ENCODE measurements at regions not wholly inside any gene's neighbourhood (a gene's known extent, or its start where the extent isn't known, plus 50 kb on each side); places are given as distances from the start of the nearest gene placed in this dataset.

GRCh38 chr11:119800171-119800570, 71.2 kb upstream of the NECTIN1 start:
- ChIA-PET POLR2A (no interaction called here), CTCF (interaction anchor here (0.8 kb wide), 1 partner anchor 9 kb away, joined by 4 read pairs; no protein-coding TSS in a partner anchor), SMC1A (ENCODE audit: uncharacterized antibody, unreplicated experiment) (interaction anchor here (1.1 to 1.4 kb wide), 2 partner anchors 71 to 462 kb away, joined by 3 read pairs; partner anchors contain the start of gene NECTIN1), RAD21 (ENCODE audit: unreplicated experiment) (interaction anchor here (0.6 kb wide), 1 partner anchor 319 kb away, joined by 3 read pairs; no protein-coding TSS in a partner anchor)
- in situ Hi-C loops (cut with MboI) (no loop called here), intact Hi-C loops (cut with micrococcal nuclease; ENCODE audit: unreplicated experiment) (no loop called here)
- no peak overlapping the region for H3K4me3 ChIP-seq
- no peak for TF ChIP-seq LARP7 (IDR thresholded peaks at IDR 0.05)
- TF ChIP-seq BCL11A (IDR thresholded peaks at IDR 0.05; ENCODE audit: low read depth, low read length), result no peak
- no peak for TF ChIP-seq RAD51 (IDR thresholded peaks at IDR 0.05)
- TF ChIP-seq EP300 (IDR thresholded peaks at IDR 0.05; ENCODE audit: borderline replicate concordance in 1 of 2, control insufficient read depth in 1 of 2, low read depth in 2 of 2, low read length in 2 of 2), result no peak
- TF ChIP-seq RUNX3 (IDR thresholded peaks at IDR 0.05; ENCODE audit: low read length), result no peak
- TF ChIP-seq CBX3 (IDR thresholded peaks at IDR 0.05; ENCODE audit: borderline replicate concordance, low read depth), result no peak
- TF ChIP-seq ESRRA (IDR thresholded peaks at IDR 0.05; ENCODE audit: low read length), result no peak
- no peak for TF ChIP-seq BRCA1 (IDR thresholded peaks at IDR 0.05; ENCODE audit: low read depth, low read length)
- TF ChIP-seq, protein P1, sequence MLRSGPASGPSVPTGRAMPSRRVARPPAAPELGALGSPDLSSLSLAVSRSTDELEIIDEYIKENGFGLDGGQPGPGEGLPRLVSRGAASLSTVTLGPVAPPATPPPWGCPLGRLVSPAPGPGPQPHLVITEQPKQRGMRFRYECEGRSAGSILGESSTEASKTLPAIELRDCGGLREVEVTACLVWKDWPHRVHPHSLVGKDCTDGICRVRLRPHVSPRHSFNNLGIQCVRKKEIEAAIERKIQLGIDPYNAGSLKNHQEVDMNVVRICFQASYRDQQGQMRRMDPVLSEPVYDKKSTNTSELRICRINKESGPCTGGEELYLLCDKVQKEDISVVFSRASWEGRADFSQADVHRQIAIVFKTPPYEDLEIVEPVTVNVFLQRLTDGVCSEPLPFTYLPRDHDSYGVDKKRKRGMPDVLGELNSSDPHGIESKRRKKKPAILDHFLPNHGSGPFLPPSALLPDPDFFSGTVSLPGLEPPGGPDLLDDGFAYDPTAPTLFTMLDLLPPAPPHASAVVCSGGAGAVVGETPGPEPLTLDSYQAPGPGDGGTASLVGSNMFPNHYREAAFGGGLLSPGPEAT (IDR thresholded peaks at IDR 0.05; ENCODE audit: low read depth), result no peak
- TF ChIP-seq NFYA (IDR thresholded peaks at IDR 0.05; ENCODE audit: borderline replicate concordance, low read depth, low read length), result no peak
- TF ChIP-seq, protein P2, sequence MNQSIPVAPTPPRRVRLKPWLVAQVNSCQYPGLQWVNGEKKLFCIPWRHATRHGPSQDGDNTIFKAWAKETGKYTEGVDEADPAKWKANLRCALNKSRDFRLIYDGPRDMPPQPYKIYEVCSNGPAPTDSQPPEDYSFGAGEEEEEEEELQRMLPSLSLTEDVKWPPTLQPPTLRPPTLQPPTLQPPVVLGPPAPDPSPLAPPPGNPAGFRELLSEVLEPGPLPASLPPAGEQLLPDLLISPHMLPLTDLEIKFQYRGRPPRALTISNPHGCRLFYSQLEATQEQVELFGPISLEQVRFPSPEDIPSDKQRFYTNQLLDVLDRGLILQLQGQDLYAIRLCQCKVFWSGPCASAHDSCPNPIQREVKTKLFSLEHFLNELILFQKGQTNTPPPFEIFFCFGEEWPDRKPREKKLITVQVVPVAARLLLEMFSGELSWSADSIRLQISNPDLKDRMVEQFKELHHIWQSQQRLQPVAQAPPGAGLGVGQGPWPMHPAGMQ (IDR thresholded peaks at IDR 0.05; ENCODE audit: borderline replicate concordance), result no peak
- H2AFZ ChIP-seq (ENCODE audit: control insufficient read depth, low read depth, low read length), result no peak overlapping the region
- no peaks in the 10 kb centered on the region; the same call in 1 of the 2 replicates for H4K20me1 ChIP-seq (ENCODE audit: control insufficient read depth, insufficient read depth)
- ATAC-seq (no peak; the same call in 2 of the 3 replicates), DNase-seq (ENCODE audit: low read depth, low spot score) (no peak), FAIRE-seq (no peak)
- no peaks in the 10 kb centered on the region for H3K4me1 ChIP-seq (ENCODE audit: control insufficient read depth, insufficient read depth, low read length)
- H3K27ac ChIP-seq (ENCODE audit: control insufficient read depth, insufficient read depth), result no peak overlapping the region
- no peak overlapping the region for H3K9ac ChIP-seq (ENCODE audit: control insufficient read depth, insufficient read depth, low read length)
- no TSS peak for BruUV-seq (replicated peaks)
- no peaks in the 10 kb centered on the region for H3K27me3 ChIP-seq (replicated peaks in 1 of 2; ENCODE audit: control insufficient read depth in 2 of 2, insufficient read depth in 2 of 2, low read length in 1 of 2)
- no peaks in the 10 kb centered on the region for H3K9me3 ChIP-seq (replicated peaks; ENCODE audit: control insufficient read depth, insufficient read depth, low read length)
- no peaks in the 10 kb centered on the region for H3K79me2 ChIP-seq (ENCODE audit: control insufficient read depth, insufficient read depth, low read length)
- WGBS (ENCODE audit: insufficient coverage, insufficient replicate concordance, low lambda C conversion rate, missing lambda C conversion rate), result 45% methylated on average over 2 of the region's 2 CpGs
- no peak overlapping the region for H3K4me2 ChIP-seq (ENCODE audit: control insufficient read depth, insufficient read depth)
- no peaks in the 10 kb centered on the region for H3K36me3 ChIP-seq (ENCODE audit: control insufficient read depth in 2 of 2, insufficient read depth in 2 of 2, low read length in 1 of 2)
